GM18526 (cell line): ENCODE measurements at regions not wholly inside any gene's neighbourhood (a gene's known extent, or its start where the extent isn't known, plus 50 kb on each side); places are given as distances from the start of the nearest gene placed in this dataset.

ENCODE experiments used
- POLR2A ChIP-seq: IDR thresholded peaks from 3 replicates; pipeline ENCODE4 v1.6.1; 2011; ENCODE audit not compliant: insufficient read length; ENCODE audit errors: extremely low read depth

DNA sequence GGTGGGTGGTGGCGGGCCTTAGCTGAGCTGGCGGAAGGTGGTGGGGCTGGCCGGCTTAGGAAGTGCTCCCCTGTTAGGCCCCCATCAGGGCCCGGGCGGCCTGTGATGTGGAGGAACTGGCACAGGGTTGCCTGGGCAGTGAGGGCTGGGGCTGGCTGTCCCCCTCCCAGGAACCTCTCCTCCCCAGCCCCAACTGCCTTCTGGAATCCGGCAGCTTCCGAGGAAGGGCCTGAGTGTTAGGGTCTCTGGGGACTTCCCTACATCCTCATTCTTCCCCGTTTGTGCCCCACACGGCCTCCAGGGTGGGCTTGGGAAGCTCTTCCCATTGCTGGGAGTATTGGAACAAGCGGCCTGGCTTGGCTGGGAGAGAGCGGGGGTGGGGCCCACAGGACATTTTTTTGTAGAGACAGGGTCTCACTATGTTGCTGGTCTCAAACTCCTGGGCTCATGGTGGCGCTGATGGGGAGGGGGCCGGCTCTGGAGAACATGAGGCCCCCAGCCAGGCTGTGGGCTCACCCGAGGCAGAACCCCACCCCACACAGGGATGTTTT lies 89.9 kb upstream of the CIBAR2 start:
- no peak for TF ChIP-seq POLR2A

DNA sequence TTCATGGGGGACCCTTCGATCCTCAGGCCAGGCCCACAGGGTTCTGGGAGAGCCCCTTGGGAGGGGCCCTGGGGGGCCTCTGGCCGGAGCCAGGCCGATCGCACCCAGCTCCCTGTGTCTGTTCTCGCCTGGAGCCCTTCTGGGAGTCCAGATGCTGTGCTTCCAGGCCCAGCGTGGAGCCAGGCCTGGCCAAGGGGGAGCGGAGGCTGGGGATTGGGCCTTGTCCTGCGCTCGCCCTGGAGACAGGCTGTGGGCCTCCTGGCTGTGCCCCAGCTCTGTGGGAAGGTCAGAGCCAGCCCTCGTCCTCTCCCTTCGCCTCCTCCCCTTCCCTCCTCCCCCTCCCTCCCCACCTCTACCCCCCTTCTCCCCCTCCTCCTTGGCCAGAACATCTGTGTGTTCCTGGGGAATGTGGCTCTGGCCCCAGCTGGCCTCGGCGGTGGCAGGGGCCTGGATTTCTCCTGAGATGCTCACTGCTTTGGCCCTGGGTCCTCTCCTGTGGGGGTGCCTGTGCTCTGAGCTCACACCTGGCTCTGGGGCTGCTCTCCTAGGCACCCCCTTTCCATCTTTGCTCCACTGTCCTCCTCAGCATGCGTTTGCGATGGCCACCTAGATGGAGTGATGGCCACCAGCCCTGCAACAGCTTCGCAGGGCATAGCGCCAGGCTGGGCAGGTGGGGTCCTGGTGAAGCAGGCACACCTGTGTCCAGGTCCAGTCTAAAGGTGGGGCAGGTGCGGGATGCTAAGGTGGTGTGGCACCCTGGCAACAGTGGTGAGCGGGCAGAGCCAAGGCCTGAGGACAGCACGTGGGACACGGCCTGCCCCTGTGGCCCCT lies 90.6 kb upstream of the CIBAR2 start:
- no peak for TF ChIP-seq POLR2A

DNA sequence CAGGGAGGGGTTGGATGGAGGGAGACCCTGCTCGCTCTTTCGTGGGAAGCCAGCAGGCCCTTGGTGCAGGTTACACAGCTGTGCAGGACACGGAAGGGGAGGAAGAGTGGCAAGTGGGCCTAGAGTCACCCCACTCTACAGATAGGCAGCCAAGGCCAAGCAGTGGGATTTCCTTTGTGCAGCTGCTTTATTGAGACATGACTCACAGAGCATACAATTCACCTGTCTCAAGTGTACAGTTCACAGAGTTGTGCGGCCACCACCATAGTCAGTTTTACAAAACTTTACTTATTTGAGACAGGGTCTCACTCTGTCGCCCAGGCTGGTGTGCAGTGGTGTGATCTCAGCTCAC lies 91.2 kb upstream of the CIBAR2 start:
- TF ChIP-seq POLR2A, result no peak

DNA sequence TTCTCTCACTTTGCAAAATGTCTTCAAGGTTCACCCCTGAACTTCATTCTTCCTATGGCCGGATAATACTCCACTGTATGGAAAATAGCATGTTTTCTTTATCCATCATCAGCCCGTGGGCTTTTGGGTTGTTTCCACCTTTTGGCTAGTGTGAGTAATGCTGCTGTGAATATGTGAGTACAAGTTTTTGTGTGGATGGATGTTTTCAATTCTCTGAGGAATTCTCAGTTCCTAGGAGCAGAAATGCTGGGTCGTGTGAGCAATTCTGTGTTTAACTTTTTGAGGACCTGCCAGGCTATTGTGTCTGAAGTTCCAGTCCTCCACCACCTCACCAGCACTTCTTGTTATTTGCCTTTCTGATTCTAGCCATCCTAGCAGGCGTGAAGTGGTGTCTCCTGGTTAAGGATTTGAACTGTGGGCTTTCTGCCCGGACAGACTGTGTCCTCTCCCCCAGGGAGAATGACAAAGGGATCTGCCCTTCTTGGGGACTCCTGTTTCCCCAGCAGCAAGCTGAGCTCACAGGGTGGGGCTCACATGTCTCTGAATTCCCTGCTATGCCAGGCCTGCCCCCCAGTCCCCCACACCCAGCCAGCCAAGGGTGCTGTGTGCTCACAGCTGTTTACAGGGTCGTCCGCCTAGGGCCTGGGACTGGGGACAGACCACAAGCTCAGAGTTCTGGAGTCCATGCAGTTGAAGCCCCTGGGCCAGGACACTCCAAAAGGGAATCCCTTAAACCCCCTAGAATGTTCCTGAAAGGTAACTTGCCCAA lies 92.2 kb upstream of the CIBAR2 start:
- no peak for TF ChIP-seq POLR2A

DNA sequence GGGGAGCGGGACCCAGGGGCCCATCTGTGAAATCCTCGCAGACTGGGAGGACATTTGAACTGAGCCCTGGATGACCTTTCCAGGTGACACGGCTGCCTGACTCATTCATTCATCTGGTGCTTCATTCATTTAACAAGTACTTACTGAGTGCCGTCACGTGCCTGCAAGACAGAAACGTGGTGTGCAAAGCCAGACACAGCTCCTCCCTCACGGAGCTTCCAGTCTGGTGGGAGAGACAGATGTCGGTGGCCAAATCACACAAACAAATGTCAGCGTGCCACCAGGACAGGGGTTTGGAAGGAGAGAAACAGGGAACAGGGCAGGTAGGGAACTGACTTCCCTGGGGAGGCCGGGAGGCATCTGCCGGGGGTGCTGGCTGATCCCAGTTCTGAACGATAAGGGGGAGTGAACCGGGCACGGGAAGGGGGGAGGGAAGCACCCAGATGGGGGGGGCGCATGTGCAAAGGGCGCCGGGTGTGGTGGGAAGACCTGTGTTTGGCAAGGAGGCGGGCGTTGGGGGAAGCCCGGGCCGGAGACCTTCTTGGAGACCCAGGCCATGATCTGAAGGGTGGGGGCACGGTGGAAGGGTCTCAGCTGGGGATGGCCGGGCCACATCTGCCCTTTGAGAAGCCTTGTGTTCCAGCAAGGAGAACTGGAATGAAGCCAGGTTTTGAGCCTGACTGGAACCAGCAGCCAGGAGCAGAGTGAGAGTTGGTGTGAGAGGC lies 93.6 kb upstream of the CIBAR2 start:
- TF ChIP-seq POLR2A, result no peak

DNA sequence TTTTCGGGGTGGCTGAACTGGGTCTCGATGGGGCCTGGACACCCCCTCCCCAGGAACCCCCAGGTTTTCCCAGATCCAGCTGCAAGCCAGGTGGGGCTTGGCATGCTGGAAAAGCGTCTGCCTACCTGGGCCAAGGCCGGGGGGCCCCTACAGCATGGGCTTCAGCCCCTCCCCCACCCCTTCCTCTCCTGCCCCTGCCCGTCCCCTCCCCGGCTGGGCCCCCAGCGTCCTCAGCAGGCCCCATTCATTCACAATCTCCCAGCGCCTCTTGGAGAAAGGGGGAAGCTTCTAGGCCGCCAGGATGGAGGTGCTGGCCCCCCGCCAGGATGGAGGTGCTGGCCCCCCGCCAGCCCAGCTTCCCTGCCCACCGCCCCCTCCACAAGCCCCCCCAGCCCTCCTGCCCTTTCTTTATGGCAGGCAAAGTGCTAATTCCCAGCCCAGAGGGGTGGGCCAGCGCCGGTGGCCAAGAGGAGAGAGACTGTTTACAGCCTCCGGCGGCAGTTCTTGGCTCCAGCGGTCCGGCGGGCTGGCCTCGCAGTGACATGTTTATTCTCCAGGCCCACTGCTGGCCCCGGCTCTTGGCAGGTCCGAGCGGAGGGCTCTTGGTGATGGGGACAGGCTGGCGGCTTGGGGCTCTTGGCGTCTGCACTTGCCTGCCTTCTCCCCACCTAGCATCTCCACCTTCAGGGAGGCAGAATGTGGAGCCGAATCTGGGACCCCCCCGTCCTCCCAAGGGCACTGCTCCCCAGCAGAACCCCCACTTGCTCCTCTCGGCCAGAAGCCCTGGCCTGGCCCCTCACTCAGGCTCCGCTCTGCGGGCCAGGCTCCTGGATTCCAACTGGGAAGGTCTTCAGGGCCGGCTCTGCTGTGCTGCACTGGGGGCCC lies 94.4 kb upstream of the CIBAR2 start:
- no peak for TF ChIP-seq POLR2A

DNA sequence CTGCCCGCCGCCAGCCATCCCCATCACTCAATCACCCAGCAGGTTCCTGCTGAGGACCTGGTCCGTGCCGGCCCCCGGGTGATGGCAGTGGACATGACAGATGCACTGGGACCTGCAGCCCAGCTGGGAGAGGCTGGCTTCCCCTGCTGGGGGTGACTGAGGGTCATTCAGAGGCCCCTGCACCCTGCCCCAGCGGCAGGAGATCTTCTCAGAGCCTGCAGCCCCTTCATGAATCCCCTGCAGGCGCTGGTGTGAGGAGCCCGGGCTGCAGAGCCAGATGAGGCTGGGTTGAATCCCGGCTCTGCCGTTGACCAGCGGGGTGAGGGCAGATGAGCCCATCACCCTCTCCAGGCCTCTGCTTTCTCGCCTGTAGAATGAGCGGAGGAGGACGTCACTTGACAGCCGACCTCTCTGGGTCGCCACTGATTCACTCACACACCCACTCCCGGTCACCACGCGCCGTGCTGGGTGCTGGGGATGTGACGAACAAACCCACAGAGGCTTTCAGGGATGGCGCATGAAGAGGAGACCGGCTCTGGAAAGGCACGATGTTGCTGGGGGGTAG lies 95.2 kb upstream of the CIBAR2 start:
- TF ChIP-seq POLR2A, result no peak

DNA sequence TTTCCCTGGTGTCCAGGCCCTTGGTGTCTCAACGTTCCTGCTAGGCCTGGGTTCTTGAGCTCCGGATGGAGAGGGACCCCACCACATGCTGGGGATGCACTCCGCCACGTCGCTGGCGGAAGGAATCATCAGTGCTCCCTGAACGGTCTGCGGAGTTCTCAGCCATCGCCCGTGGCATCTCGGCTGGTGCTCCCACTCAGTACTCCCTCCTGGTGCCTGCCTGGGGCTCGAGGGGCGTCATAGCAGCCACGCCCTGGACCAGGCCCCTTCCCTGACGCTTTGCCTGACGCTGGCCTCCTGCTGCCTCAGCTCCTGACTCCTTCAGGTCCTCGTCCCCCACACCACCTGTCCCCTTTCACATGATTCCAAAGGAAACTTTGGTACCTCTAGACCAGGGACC lies 95.9 kb upstream of the CIBAR2 start:
- TF ChIP-seq POLR2A, result no peak

DNA sequence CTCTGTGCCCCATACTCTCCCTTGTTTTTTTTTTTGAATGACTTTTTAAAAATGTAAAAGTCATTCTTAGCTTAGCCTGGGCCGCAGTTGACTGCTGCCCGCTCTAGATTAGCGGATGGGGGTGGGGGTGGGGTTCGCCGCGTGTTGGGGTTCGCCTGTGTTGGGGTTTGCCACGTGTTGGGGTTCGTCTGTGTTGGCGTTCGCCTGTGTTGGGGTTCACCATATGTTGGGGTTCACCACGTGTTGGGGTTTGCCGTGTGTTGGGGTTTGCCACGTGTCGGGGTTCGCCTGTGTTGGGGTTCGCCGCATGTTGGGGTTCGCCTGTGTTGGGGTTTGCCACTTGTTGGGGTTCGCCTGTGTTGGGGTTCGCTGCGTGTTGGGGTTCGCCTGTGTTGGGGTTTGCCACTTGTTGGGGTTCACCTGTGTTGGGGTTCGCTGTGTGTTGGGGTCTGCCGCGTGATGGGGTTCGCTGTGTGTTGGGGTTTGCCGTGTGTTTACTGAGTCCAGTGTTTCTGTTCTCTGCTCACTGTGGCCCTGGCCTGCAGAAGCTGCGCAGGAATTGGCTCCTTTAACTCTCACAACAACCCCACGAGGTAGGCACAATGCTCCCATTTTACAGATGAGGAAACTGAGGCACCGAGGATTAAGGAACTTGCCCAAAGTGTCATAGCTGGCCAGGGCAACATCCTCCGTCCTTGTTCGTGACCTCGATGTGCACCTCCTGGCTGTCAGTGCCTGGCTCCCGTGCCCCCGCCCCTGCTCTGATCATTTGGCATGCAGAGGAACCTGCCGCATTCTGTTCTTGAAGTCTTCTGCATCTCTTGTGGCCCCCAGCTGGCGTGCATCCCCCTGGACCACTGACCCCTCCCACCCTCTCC lies 96.6 kb upstream of the CIBAR2 start:
- TF ChIP-seq POLR2A, result no peak

DNA sequence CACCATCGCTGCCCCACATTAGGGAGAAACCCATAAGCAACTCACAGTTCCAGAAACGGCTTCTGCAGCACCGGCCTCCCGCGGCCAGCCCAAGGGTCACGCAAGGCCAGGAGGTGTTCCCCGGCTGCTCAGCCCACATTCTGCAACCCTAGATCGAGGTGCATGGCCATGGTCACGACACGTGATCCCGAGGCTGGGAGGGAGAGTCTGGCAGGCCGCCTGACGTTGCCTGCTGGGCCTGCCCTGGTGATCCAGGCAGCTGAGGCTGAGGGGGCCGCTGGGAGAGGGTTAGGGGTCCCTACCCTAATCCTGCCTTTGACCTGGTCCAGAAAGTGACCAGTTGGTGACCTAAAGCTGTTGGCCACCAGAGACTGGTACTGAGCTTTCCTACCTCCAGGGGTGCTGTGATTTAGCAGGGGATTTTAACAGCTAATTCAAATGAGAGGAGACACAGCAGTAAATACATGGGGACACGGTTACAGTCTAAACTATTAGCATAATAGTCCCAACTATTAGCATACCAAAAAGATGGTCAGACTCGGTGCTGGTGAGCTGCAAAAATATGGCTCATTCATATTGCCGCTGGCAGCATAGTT lies 97.4 kb upstream of the CIBAR2 start:
- no peak for TF ChIP-seq POLR2A

DNA sequence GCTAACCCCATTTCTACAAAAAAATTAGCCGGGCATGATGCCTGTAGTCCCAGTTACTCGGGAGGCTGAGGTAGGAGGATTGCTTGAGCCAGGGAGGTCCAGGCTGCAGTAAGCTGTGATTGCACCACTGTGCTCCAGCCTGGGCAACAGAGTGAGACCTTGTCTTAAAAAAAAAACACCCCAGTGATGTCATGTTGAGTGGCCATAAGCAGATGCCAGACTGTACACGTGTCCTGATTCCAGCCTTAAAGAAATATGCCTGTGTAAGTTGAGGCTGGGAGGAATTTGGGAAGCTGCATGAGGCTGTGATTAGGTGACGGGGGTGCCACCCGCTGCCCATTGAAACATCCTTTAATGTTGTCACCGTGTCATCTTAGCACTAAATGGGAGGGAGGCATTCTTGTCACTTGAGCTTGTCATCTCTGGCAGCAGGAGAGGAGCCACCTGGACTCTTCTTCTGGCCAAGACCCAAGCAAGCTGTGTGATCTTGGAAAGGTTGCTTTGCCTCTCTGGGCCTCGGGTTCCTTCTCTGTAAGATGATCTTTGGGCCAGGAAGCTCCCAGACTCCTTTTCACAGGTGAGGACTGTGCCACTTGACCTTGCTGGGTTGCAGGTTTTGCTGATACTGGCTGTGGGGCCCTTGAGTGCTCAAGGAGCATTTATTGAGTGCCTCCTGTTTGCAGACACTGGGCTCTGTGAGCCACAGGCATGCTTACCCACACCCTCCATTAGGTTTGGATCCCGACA lies 98.3 kb upstream of the CIBAR2 start:
- no peak for TF ChIP-seq POLR2A

DNA sequence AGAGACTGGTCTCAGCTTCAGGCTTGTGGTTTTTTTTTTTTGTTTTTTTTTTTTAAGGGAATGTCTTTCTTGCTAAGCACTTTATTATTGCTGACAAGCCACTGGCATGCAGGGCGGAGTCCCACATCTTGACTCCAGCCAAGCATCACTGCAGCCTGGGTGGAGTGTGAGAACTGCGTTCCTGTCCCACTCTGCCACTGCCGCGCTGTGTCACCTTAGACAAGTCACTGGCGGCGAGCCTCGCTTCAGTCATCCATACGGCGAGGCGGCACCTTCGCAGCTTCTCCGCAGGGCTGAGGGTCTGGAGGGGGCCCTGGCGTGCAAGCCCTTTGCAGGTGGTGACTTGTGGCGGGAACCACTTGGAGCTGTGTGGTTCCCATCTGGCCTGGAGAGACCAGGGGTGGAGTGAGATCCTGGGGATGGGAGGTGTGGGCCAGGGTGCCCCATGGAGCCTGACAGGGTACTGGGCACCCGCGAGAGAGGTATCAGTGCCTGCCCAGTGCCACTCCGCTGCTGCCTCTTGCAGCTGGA lies 99.1 kb upstream of the CIBAR2 start:
- no peak for TF ChIP-seq POLR2A
